GM12892 (cell line): ENCODE measurements at regions not wholly inside any gene's neighbourhood (a gene's known extent, or its start where the extent isn't known, plus 50 kb on each side); places are given as distances from the start of the nearest gene placed in this dataset.
"Not testable (repeated sequence)": the region's sequence is repeated elsewhere in the genome, so short reads cannot be mapped to it uniquely, and the experiment has no call there.

Experiments
- POLR2A ChIP-seq: IDR thresholded peaks from 2 replicates; pipeline ENCODE4 v1.6.1; 2011; ENCODE audit warnings: low read depth, low read length, control low read depth
- POLR2AphosphoS5 ChIP-seq: IDR thresholded peaks from 2 replicates; pipeline ENCODE4 v1.6.1; 2011; ENCODE audit warnings: low read depth, low read length, control low read depth

GRCh38 chr5:29186380-29186779 lies 2007.1 kb upstream of the CDH6 start:
- not testable (repeated sequence) for TF ChIP-seq POLR2A, POLR2AphosphoS5
